ENCODE measurements at regions not wholly inside any gene's neighbourhood (a gene's known extent, or its start where the extent isn't known, plus 50 kb on each side); places are given as distances from the start of the nearest gene placed in this dataset.
"Not testable (repeated sequence)": the region's sequence is repeated elsewhere in the genome, so short reads cannot be mapped to it uniquely, and the experiment has no call there.

GRCh38 chr3:68676136-68676535 lies 256.2 kb downstream of the TAFA4 start:
- no peak for DNase-seq

- no peak for DNase-seq
Observed at GRCh38 chr3:68667346-68667745, 265.0 kb downstream of the TAFA4 start.

- DNase-seq = no peak
Observed at GRCh38 chr3:68666429-68667136, 265.8 kb downstream of the TAFA4 start.

- DNase-seq = no peak
Observed at GRCh38 chr3:68664276-68664675, 268.1 kb downstream of the TAFA4 start.

- DNase-seq = no peak
Observed at GRCh38 chr3:68662176-68662575, 270.2 kb downstream of the TAFA4 start.

GRCh38 chr3:68650657-68651056 lies 281.7 kb downstream of the TAFA4 start:
- not testable (repeated sequence) for DNase-seq

- no peak for DNase-seq
Observed at GRCh38 chr3:68648494-68648893, 283.9 kb downstream of the TAFA4 start.

GRCh38 chr3:68631850-68632545 lies 300.3 kb downstream of the TAFA4 start:
- no peak for DNase-seq

- DNase-seq = no peak
Observed at GRCh38 chr3:68620211-68620610, 312.1 kb downstream of the TAFA4 start.

- DNase-seq = no peak
Observed at GRCh38 chr3:68614087-68614486, 318.3 kb downstream of the TAFA4 start.

GRCh38 chr3:68571321-68571720 lies 361.0 kb downstream of the TAFA4 start:
- DNase-seq = no peak

GRCh38 chr3:68560728-68561127 lies 371.6 kb downstream of the TAFA4 start:
- DNase-seq = no peak

- no peak for DNase-seq
Observed at GRCh38 chr3:68535782-68536181, 396.6 kb downstream of the TAFA4 start.

GRCh38 chr3:68523330-68523729 lies 409.0 kb downstream of the TAFA4 start:
- DNase-seq = no peak

- DNase-seq = no peak
Observed at GRCh38 chr3:68515237-68515636, 417.1 kb downstream of the TAFA4 start.

GRCh38 chr3:68504201-68504600 lies 428.1 kb downstream of the TAFA4 start:
- no peak for DNase-seq

GRCh38 chr3:68485845-68486244 lies 446.5 kb downstream of the TAFA4 start:
- not testable (repeated sequence) for DNase-seq

- DNase-seq = no peak
Observed at GRCh38 chr3:68485051-68485450, 447.3 kb downstream of the TAFA4 start.

GRCh38 chr3:68483601-68484000 lies 448.7 kb downstream of the TAFA4 start:
- DNase-seq = no peak

- DNase-seq = no peak
Observed at GRCh38 chr3:68483041-68483440, 449.3 kb downstream of the TAFA4 start.

- DNase-seq = no peak
Observed at GRCh38 chr3:68482565-68482964, 449.8 kb downstream of the TAFA4 start.

- DNase-seq = no peak
Observed at GRCh38 chr3:68479779-68480178, 452.6 kb downstream of the TAFA4 start.

- no peak for DNase-seq
Observed at GRCh38 chr3:68468695-68469375, 463.5 kb downstream of the TAFA4 start.

- no peak for DNase-seq
Observed at GRCh38 chr3:68467465-68467864, 464.9 kb downstream of the TAFA4 start.
